IPS DF 6.9 (cell line): ENCODE measurements at regions not wholly inside any gene's neighbourhood (a gene's known extent, or its start where the extent isn't known, plus 50 kb on each side); places are given as distances from the start of the nearest gene placed in this dataset.

ENCODE experiments used
- DNase-seq: peaks from one replicate; pipeline ENCODE4 v3.0.0-alpha.2; 2013; ENCODE audit warnings: low read depth, low spot score
- H3K27ac ChIP-seq: one replicate; pipeline ENCODE4 v1.5.1; 2013; ENCODE audit warnings: low read length, control low read depth
- H3K27me3 ChIP-seq: 2 replicates; pipeline ENCODE4 v1.6.1; 2013; ENCODE audit warnings: mild to moderate bottlenecking, low read length; ENCODE audit not compliant: control insufficient read depth, insufficient read depth
- H3K36me3 ChIP-seq: 2 replicates; pipeline ENCODE4 v1.6.1; 2013; ENCODE audit warnings: low read length; ENCODE audit not compliant: control insufficient read depth, insufficient read depth
- H3K4me1 ChIP-seq: 2 replicates; pipeline ENCODE4 v1.6.1; 2013; ENCODE audit warnings: low read length; ENCODE audit not compliant: control insufficient read depth, insufficient read depth
- H3K4me3 ChIP-seq: 2 replicates; pipeline ENCODE4 v1.5.1; 2013; ENCODE audit warnings: mild to moderate bottlenecking, low read length
- H3K9me3 ChIP-seq: 2 replicates; pipeline ENCODE4 v1.6.1; 2013; ENCODE audit warnings: low read length, inconsistent platforms; ENCODE audit not compliant: control insufficient read depth, insufficient read depth
- WGBS: extraction: QIAGEN DNeasy Blood & Tissue Kit; methylation state at CpG from one replicate; pipeline ENCODE4 v1.1.7; 2013; ENCODE audit warnings: mixed read lengths, missing lambda C conversion rate; ENCODE audit not compliant: insufficient read length, insufficient coverage; 5-methylcytosine and 5-hydroxymethylcytosine counted together

- WGBS, result no CpG with 5 or more reads among the region's 2 CpGs
- no peak for DNase-seq
- Histone ChIP-seq H3K36me3 (no peaks in the 10 kb centered on the region), H3K27me3 (no peaks in the 10 kb centered on the region), H3K4me3 (no peak overlapping the region), H3K9me3 (no peaks in the 10 kb centered on the region), H3K4me1 (no peaks in the 10 kb centered on the region), H3K27ac (no peak overlapping the region)
These were observed 107.8 kb upstream of the MANEA start for GRCh38 chr6:95469511-95469910.

DNA sequence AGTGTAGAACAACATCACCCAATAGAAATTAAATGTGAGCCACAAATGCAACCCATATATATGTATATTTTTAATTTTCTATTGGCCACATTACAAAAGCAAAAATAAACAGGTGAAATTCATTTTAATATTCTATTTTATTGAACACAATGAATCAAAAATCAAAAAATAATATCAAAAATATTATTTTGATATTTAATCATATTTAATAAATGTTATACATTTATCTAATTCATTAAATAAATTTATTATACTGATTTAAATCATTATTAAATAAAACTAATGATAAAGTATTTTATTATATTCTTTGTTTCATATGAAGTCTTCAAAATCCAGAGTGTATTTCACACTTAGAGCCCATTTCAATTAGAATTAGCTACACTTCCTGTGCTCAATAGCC, 98.4 kb upstream of the MANEA start:
- H3K27ac ChIP-seq, result no peak overlapping the region
- no peaks in the 10 kb centered on the region for H3K9me3 ChIP-seq
- H3K4me3 ChIP-seq, result no peak overlapping the region
- no peaks in the 10 kb centered on the region for H3K4me1 ChIP-seq
- H3K27me3 ChIP-seq, result no peaks in the 10 kb centered on the region
- DNase-seq, result no peak
- no peaks in the 10 kb centered on the region for H3K36me3 ChIP-seq

GRCh38 chr6:95487817-95488216, 89.5 kb upstream of the MANEA start:
- no peak for DNase-seq

DNA sequence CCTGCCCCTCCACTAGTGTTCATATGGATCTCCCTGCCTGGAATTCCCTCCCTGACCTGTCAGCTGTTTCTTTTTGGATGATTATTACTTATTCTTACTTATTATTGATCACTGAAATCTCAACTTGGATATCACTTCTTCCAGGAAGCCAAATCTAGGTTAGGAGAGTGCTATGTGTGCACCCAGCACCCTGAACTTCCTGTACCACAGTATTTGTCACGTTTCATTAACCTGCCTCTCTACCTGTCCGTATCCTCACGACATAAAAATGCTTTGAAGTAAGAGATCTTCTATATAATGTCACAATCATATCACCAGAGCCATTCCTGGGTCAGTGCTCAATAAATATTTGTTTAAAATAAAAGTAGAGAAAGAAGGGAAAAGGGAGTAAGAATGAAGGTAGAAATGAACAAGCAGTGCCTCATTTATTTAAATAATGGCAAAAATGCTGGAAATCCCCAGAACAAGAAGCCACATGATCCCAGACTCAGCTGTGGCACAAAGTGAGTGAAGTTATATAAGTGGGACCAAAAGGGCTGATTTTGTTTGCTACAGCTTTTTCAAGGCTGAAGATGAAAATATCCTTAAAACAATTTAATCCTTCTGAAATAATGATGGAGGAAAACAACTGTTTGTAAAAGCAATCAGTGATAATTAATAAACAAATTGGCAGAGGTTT, 88.0 kb upstream of the MANEA start:
- no peak overlapping the region for H3K27ac ChIP-seq
- no peaks in the 10 kb centered on the region for H3K36me3 ChIP-seq
- H3K4me3 ChIP-seq, result no peak overlapping the region
- no peak for DNase-seq
- H3K27me3 ChIP-seq, result no peaks in the 10 kb centered on the region
- WGBS, result no CpG with 5 or more reads among the region's 3 CpGs
- no peaks in the 10 kb centered on the region for H3K9me3 ChIP-seq
- H3K4me1 ChIP-seq, result no peaks in the 10 kb centered on the region

More at GRCh38 chr6:95487817-95488216, 89.5 kb upstream of the MANEA start:
- no peak overlapping the region for H3K27ac ChIP-seq
- H3K9me3 ChIP-seq, result no peaks in the 10 kb centered on the region
- no peaks in the 10 kb centered on the region for H3K27me3 ChIP-seq
- H3K36me3 ChIP-seq, result no peaks in the 10 kb centered on the region
- no peak overlapping the region for H3K4me3 ChIP-seq
- no peaks in the 10 kb centered on the region for H3K4me1 ChIP-seq

DNA sequence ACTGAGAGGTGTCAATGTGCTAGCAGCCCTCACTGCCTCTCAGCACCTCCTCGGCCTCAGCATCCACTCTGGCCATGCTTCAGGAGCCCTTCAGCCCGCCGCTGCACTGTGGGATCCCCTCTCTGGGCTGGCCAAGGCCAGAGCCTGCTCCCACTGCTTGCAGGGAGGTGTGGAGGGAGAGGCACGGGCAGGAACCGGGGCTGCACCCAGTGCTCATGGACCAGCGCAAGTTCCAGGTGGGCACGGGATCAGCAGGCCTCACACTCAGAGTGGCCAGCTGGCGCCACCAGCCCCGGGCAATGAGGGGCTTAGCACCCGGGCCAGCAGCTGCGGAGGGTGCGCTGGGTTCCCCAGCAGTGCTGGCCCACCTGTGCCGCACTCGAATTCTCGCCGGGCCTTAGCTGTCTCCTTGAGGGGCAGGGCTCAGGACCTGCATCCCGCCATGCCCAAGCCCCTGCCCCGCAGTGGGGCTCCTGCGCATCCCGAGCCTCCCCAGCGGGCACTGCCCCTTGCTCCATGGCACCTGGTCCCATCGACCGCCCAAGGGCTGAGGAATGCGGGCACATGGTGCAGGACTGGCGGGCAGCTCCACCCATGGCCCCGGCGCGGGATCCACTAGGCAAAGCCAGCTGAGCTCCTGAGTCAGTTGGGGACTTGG, 80.4 kb upstream of the MANEA start:
- no peaks in the 10 kb centered on the region for H3K27me3 ChIP-seq
- no peak for DNase-seq
- H3K4me1 ChIP-seq, result no peaks in the 10 kb centered on the region
- no peak overlapping the region for H3K27ac ChIP-seq
- H3K9me3 ChIP-seq, result no peaks in the 10 kb centered on the region
- no peak overlapping the region for H3K4me3 ChIP-seq
- WGBS, result no CpG with 5 or more reads among the region's 28 CpGs
- no peaks in the 10 kb centered on the region for H3K36me3 ChIP-seq

- Histone ChIP-seq H3K27me3 (no peaks in the 10 kb centered on the region), H3K4me1 (no peaks in the 10 kb centered on the region), H3K36me3 (no peaks in the 10 kb centered on the region), H3K27ac (no peak overlapping the region), H3K9me3 (no peaks in the 10 kb centered on the region), H3K4me3 (no peak overlapping the region)
- no peak for DNase-seq
- WGBS, result no CpG with 5 or more reads among the region's 4 CpGs
These were observed 76.1 kb upstream of the MANEA start for GRCh38 chr6:95501032-95501904.

- Histone ChIP-seq H3K27me3 (no peaks in the 10 kb centered on the region), H3K27ac (no peak overlapping the region)
These were observed 73.8 kb upstream of the MANEA start for GRCh38 chr6:95503568-95503967.

GRCh38 chr6:95511404-95511803, 65.9 kb upstream of the MANEA start:
- Histone ChIP-seq H3K36me3 (no peaks in the 10 kb centered on the region), H3K9me3 (no peaks in the 10 kb centered on the region), H3K4me3 (no peak overlapping the region), H3K27ac (no peak overlapping the region), H3K4me1 (no peaks in the 10 kb centered on the region), H3K27me3 (no peaks in the 10 kb centered on the region)
- WGBS, result no CpG with 5 or more reads among the region's 4 CpGs
- DNase-seq, result no peak

More at GRCh38 chr6:95503568-95503967, 73.8 kb upstream of the MANEA start:
- Histone ChIP-seq H3K36me3 (no peaks in the 10 kb centered on the region), H3K4me3 (no peak overlapping the region), H3K4me1 (no peaks in the 10 kb centered on the region), H3K9me3 (no peaks in the 10 kb centered on the region)
- WGBS, result no CpG with 5 or more reads among the region's 1 CpG
- no peak for DNase-seq

DNA sequence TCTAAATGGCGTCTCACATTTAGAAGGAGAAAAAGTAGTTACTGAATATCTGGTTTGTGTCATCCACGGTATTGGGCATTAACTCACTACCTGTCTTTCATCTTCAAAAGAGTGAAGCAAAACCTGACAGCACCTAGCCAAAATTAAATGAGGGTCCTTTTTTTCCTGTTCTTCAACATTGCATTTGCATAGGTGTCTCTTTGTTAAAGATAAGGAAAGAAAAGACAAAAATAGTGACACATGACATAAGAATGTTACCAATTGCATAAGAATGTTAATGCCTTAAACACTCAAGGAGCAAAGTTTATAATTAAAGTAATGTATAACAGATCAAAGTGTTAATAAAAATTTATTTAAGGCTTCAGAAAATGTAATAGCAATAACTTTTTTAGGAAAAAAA, 61.4 kb upstream of the MANEA start:
- no peaks in the 10 kb centered on the region for H3K9me3 ChIP-seq
- DNase-seq, result no peak
- no peak overlapping the region for H3K4me3 ChIP-seq
- no peaks in the 10 kb centered on the region for H3K27me3 ChIP-seq
- peaks cover 2% of the 10 kb centered on the region; the same call in 1 of the 2 replicates for H3K4me1 ChIP-seq
- H3K36me3 ChIP-seq, result no peaks in the 10 kb centered on the region
- no peak overlapping the region for H3K27ac ChIP-seq
- whole genome bisulfite sequencing, result no CpG with 5 or more reads among the region's 2 CpGs

- Histone ChIP-seq H3K9me3 (no peaks in the 10 kb centered on the region), H3K27ac (no peak overlapping the region), H3K4me1 (peaks cover 2% of the 10 kb centered on the region; the same call in 1 of the 2 replicates), H3K4me3 (no peak overlapping the region), H3K27me3 (no peaks in the 10 kb centered on the region), H3K36me3 (no peaks in the 10 kb centered on the region)
- no CpG with 5 or more reads among the region's 2 CpGs for WGBS
- no peak for DNase-seq
These were observed 60.3 kb upstream of the MANEA start for GRCh38 chr6:95517004-95517403.
